HepG2 (cell line): ENCODE measurements at regions not wholly inside any gene's neighbourhood (a gene's known extent, or its start where the extent isn't known, plus 50 kb on each side); places are given as distances from the start of the nearest gene placed in this dataset.
A peak's percentile ranks its signal among the peaks of the same experiment; 100 is the strongest.

Experiments used
- BORCS8-MEF2B ChIP-seq: sonication (generic); formaldehyde crosslinking; IDR thresholded peaks from 2 replicates; pipeline ENCODE4 v1.8.0; 2022; ENCODE audit warnings: mild to moderate bottlenecking, missing genetic modification reagents
- BRF2 ChIP-seq: sonication (generic); formaldehyde crosslinking; IDR thresholded peaks from 2 replicates; pipeline ENCODE4 v1.8.1; 2022; ENCODE audit warnings: mild to moderate bottlenecking, missing genetic modification reagents
- FOSL1 ChIP-seq: sonication (generic); formaldehyde crosslinking; IDR thresholded peaks from 2 replicates; pipeline ENCODE4 v1.9.0; 2021; ENCODE audit warnings: missing genetic modification reagents, borderline replicate concordance
- HNF4G ChIP-seq, 2 experiments: sonication (generic) in 1 of 2; formaldehyde crosslinking in 1 of 2; IDR thresholded peaks; 2 replicates each; pipeline versions ENCODE4 v1.4.0 to v1.6.1; 2011 to 2020; ENCODE audit warnings: borderline replicate concordance in 2 of 2, low read depth in 2 of 2, mild to moderate bottlenecking in 2 of 2, low read length in 1 of 2, missing genetic modification reagents in 1 of 2, moderate library complexity in 1 of 2
- KAT8 ChIP-seq: IDR thresholded peaks from 2 replicates; pipeline ENCODE4 v1.6.1; 2016; ENCODE audit warnings: missing genetic modification reagents, missing compliant biosample characterization
- MTF2 ChIP-seq: sonication (generic); formaldehyde crosslinking; IDR thresholded peaks from 2 replicates; pipeline ENCODE4 v1.5.0; 2020; ENCODE audit warnings: missing genetic modification reagents, borderline replicate concordance
- NR3C1 ChIP-seq: sonication (generic); formaldehyde crosslinking; IDR thresholded peaks from 2 replicates; pipeline ENCODE4 v1.4.0; 2020; ENCODE audit warnings: missing genetic modification reagents
- PAF1 ChIP-seq: IDR thresholded peaks from 2 replicates; pipeline ENCODE4 v1.6.1; 2016; ENCODE audit warnings: missing genetic modification reagents, missing compliant biosample characterization
- PAX8 ChIP-seq: sonication (generic); formaldehyde crosslinking; IDR thresholded peaks from 2 replicates; pipeline ENCODE4 v1.8.0; 2022; ENCODE audit warnings: mild to moderate bottlenecking, missing genetic modification reagents, borderline replicate concordance
- PREB ChIP-seq: sonication (generic); formaldehyde crosslinking; IDR thresholded peaks from 2 replicates; pipeline ENCODE4 v1.4.0; 2020; ENCODE audit warnings: missing genetic modification reagents
- RARA ChIP-seq: IDR thresholded peaks from 2 replicates; pipeline ENCODE4 v1.6.1; 2016; ENCODE audit warnings: missing genetic modification reagents, missing compliant biosample characterization
- SMARCC2 ChIP-seq: fragments of 450-650 bp; IDR thresholded peaks from 2 replicates; pipeline ENCODE4 v1.6.1; 2017; ENCODE audit warnings: antibody characterized with exemption, mild to moderate bottlenecking
- SP140L ChIP-seq: sonication (generic); formaldehyde crosslinking; IDR thresholded peaks from 2 replicates; pipeline ENCODE4 v1.4.0; 2020; ENCODE audit warnings: missing genetic modification reagents, borderline replicate concordance
- SP2 ChIP-seq: sonication (generic); formaldehyde crosslinking; IDR thresholded peaks from 2 replicates; pipeline ENCODE4 v1.5.1; 2020; ENCODE audit warnings: mild to moderate bottlenecking, missing genetic modification reagents
- TFDP1 ChIP-seq: IDR thresholded peaks from 2 replicates; pipeline ENCODE4 v1.6.1; 2016; ENCODE audit warnings: missing compliant biosample characterization, missing genetic modification reagents, borderline replicate concordance
- THYN1 ChIP-seq: sonication (generic); formaldehyde crosslinking; IDR thresholded peaks from 2 replicates; pipeline ENCODE4 v1.8.1; 2023; ENCODE audit warnings: low read depth, mild to moderate bottlenecking, moderate library complexity, missing genetic modification reagents, borderline replicate concordance
- U2AF1 ChIP-seq: fragments of 200-400 bp; formaldehyde crosslinking; optimal IDR thresholded peaks from 2 replicates; pipeline ENCODE3; 2017; ENCODE audit warnings: mild to moderate bottlenecking, low read depth, low read length
- ZNF24 ChIP-seq: fragments of 450-650 bp; IDR thresholded peaks from 2 replicates; pipeline ENCODE4 v1.6.1; 2017; ENCODE audit warnings: antibody characterized with exemption, mild to moderate bottlenecking
- ZNF354B ChIP-seq: sonication (generic); formaldehyde crosslinking; IDR thresholded peaks from 2 replicates; pipeline ENCODE4 v1.8.0; 2022; ENCODE audit warnings: mild to moderate bottlenecking, missing genetic modification reagents
- ZNF362 ChIP-seq: sonication (generic); formaldehyde crosslinking; IDR thresholded peaks from 2 replicates; pipeline ENCODE4 v1.4.0; 2020; ENCODE audit warnings: missing genetic modification reagents, mild to moderate bottlenecking, borderline replicate concordance
- ZNF598 ChIP-seq: sonication (generic); formaldehyde crosslinking; IDR thresholded peaks from 2 replicates; pipeline ENCODE4 v1.5.1; 2020; ENCODE audit warnings: mild to moderate bottlenecking, missing genetic modification reagents, borderline replicate concordance
- ZNF788 ChIP-seq: sonication (generic); formaldehyde crosslinking; IDR thresholded peaks from 2 replicates; pipeline ENCODE4 v1.5.0; 2020; ENCODE audit warnings: mild to moderate bottlenecking, missing genetic modification reagents, borderline replicate concordance

- no peak for TF ChIP-seq PAX8
- TF ChIP-seq TFDP1 (CRISPR knock-in tag): no peak; the same call in 1 of the 2 replicates
- no peak for TF ChIP-seq KAT8 (CRISPR knock-in tag)
- no peak for TF ChIP-seq U2AF1
- no peak for TF ChIP-seq SP140L (CRISPR knock-in tag)
- TF ChIP-seq RARA (CRISPR knock-in tag): peak; percentile 48
- no peak for TF ChIP-seq PAF1 (CRISPR knock-in tag)
- no peak for TF ChIP-seq PREB (CRISPR knock-in tag)
- no peak for TF ChIP-seq ZNF362 (CRISPR knock-in tag)
- TF ChIP-seq ZNF598 (CRISPR knock-in tag): no peak
- TF ChIP-seq FOSL1 (CRISPR knock-in tag): no peak
- no peak for TF ChIP-seq BRF2 (CRISPR knock-in tag)
- TF ChIP-seq MTF2 (CRISPR knock-in tag): no peak
- no peak for TF ChIP-seq SMARCC2
- TF ChIP-seq ZNF788: no peak
- no peak for TF ChIP-seq BORCS8-MEF2B
- no peak for TF ChIP-seq NR3C1 (CRISPR knock-in tag)
- TF ChIP-seq ZNF354B (CRISPR knock-in tag): no peak
- TF ChIP-seq ZNF24: no peak
- peak; percentile 80 for TF ChIP-seq HNF4G (IDR thresholded peaks at IDR 0.05; ENCODE audit: borderline replicate concordance, low read depth, low read length)
- TF ChIP-seq HNF4G (CRISPR knock-in tag; IDR thresholded peaks at IDR 0.05; ENCODE audit: borderline replicate concordance, low read depth): no peak
- TF ChIP-seq THYN1: no peak
- TF ChIP-seq SP2 (CRISPR knock-in tag): no peak
Observed at GRCh38 chr2:74751981-74752851, 81.7 kb upstream of the HK2 start (continued).
